ENCODE measurements at regions not wholly inside any gene's neighbourhood (a gene's known extent, or its start where the extent isn't known, plus 50 kb on each side); places are given as distances from the start of the nearest gene placed in this dataset.
A peak's percentile ranks its signal among the peaks of the same experiment; 100 is the strongest.

DNA sequence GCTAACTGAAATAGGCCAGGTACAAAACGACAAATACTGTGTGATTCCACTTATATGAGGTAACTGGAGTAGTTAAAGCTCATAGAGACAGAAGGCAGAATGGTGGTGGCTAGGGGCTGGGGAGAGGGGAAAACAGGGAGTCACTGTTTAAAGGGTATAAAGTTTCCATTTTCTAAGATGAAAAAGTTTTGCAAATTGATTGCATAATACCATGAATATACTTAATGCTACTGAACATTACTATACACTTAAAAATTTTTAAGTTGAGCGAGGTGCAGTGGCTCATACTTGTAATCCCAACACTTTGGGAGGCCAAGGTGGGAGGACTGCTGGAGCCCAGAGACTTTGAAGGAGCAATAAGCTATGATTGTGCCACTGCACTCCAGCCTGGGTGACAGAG lies 138.6 kb upstream of the ARID1B start:
- Histone ChIP-seq H3K4me1 (peaks cover 5 to 16% (median 12%) of the 10 kb centered on the region in 4 donors), H3K27ac (replicated peaks in 1 of 4) (no peak overlapping the region), H3K27me3 (no peaks in the 10 kb centered on the region), H3K9me3 (peaks cover 0 to 4% (median 1%) of the 10 kb centered on the region in 4 donors), H3K4me3 (no peak overlapping the region), H3K36me3 (no peaks in the 10 kb centered on the region)
- TF ChIP-seq POLR2A (IDR thresholded peaks at IDR 0.05; ENCODE audit: low read depth) (no peak), POLR2AphosphoS5 (IDR thresholded peaks at IDR 0.05) (no peak), EP300 (IDR thresholded peaks at IDR 0.05) (no peak)
- TF ChIP-seq, protein P1, sequence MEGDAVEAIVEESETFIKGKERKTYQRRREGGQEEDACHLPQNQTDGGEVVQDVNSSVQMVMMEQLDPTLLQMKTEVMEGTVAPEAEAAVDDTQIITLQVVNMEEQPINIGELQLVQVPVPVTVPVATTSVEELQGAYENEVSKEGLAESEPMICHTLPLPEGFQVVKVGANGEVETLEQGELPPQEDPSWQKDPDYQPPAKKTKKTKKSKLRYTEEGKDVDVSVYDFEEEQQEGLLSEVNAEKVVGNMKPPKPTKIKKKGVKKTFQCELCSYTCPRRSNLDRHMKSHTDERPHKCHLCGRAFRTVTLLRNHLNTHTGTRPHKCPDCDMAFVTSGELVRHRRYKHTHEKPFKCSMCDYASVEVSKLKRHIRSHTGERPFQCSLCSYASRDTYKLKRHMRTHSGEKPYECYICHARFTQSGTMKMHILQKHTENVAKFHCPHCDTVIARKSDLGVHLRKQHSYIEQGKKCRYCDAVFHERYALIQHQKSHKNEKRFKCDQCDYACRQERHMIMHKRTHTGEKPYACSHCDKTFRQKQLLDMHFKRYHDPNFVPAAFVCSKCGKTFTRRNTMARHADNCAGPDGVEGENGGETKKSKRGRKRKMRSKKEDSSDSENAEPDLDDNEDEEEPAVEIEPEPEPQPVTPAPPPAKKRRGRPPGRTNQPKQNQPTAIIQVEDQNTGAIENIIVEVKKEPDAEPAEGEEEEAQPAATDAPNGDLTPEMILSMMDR (IDR thresholded peaks at IDR 0.05), result no peak
- no peak for DNase-seq (ENCODE audit: extremely low spot score)
- intact Hi-C loops (cut with DNase I), result no loop called here
- WGBS, result 92% methylated on average over 2 of the region's 2 CpGs

DNA sequence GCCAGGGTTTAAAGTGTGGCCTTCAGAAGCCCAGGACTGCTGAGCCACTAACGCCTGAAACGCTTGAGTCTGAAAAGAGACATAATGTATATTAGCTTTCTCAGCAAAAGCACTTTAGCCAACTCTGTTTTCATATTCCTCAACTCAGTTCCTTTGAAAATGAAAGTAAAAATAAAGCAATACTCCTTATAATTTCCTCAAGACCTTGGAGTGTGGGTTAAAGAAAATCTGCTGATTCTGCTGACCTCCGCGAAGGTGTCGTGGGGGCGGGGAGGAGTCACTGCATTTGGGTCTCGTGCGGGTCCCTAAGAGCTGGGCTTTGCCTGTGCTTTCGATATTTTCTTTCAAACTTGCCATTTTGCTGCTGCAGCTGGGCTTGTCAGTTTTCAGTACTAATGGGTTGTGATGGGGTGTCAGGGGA lies 142.2 kb upstream of the ARID1B start:
- Histone ChIP-seq H3K9me3 (no peaks in the 10 kb centered on the region), H3K36me3 (no peaks in the 10 kb centered on the region), H3K4me3 (peak overlapping the region; percentile 4 to 45 (median 20)), H3K4me1 (peaks cover 5 to 17% (median 12%) of the 10 kb centered on the region in 4 donors), H3K27ac (replicated peaks in 1 of 4) (no peak overlapping the region), H3K27me3 (no peaks in the 10 kb centered on the region)
- DNase-seq (ENCODE audit: extremely low spot score), result no peak
- WGBS, result 63% methylated on average over 9 of the region's 9 CpGs
- TF ChIP-seq EP300 (IDR thresholded peaks at IDR 0.05), result no peak
- TF ChIP-seq POLR2AphosphoS5 (IDR thresholded peaks at IDR 0.05), result no peak
- TF ChIP-seq POLR2A (IDR thresholded peaks at IDR 0.05; ENCODE audit: low read depth), result no peak
- TF ChIP-seq, protein P1 (IDR thresholded peaks at IDR 0.05), result no peak
- intact Hi-C loops (cut with DNase I), result no loop called here

DNA sequence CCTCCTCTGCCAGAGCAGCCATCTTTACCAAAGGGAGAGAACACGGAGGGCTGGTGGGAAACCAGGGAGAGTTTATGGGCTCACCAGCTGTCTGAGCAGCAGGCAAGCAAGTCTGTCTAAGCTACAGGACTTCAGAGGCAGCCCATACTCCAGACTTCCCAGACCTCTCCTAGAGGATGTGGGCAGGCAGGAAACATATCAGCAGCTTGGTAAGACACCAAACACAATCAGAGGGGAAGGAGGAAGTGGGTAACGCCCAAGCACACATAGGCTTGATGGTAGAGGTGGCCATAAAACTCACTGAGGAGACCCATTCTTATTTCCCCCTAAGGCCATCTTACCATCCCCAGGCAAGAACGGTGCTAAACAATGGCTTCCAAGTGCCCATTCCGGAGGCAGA lies 143.1 kb upstream of the ARID1B start:
- no peak for TF ChIP-seq POLR2AphosphoS5 (IDR thresholded peaks at IDR 0.05)
- TF ChIP-seq EP300 (IDR thresholded peaks at IDR 0.05), result no peak
- TF ChIP-seq, protein P1 (IDR thresholded peaks at IDR 0.05), result no peak
- TF ChIP-seq POLR2A (IDR thresholded peaks at IDR 0.05; ENCODE audit: low read depth), result no peak
- no peak for DNase-seq (ENCODE audit: extremely low spot score)
- peaks cover 5 to 17% (median 12%) of the 10 kb centered on the region in 4 donors for H3K4me1 ChIP-seq
- no peaks in the 10 kb centered on the region for H3K9me3 ChIP-seq
- intact Hi-C loops (cut with DNase I), result no loop called here
- H3K27ac ChIP-seq (replicated peaks in 1 of 4), result no peak overlapping the region
- no peaks in the 10 kb centered on the region for H3K27me3 ChIP-seq
- 93% methylated on average over 4 of the region's 4 CpGs for WGBS
- no peaks in the 10 kb centered on the region for H3K36me3 ChIP-seq
- no peak overlapping the region for H3K4me3 ChIP-seq

DNA sequence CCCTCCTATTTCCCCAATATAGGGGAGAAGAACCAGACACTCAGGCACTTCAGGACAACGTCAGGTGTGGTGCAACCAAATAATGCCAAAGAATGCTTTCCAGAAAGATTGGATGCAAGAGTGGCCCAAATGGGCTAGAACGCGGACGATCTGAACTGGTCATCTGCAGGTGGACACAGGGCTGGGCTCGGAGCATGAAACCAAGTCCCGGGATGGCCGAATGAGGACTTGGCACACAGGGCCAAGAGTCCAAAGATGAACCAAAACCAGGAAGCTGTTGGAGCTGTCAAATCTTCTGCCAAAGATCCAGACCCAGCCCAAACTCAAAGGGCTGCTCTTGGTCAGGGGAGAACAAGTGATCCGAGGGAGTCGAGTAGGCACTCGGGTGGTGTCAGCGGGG lies 143.9 kb upstream of the ARID1B start:
- no peak overlapping the region for H3K4me3 ChIP-seq
- peaks cover 5 to 17% (median 12%) of the 10 kb centered on the region in 4 donors for H3K4me1 ChIP-seq
- no peaks in the 10 kb centered on the region for H3K27me3 ChIP-seq
- H3K27ac ChIP-seq (replicated peaks in 1 of 4), result no peak overlapping the region
- no peaks in the 10 kb centered on the region for H3K36me3 ChIP-seq
- intact Hi-C loops (cut with DNase I), result no loop called here
- TF ChIP-seq POLR2A (IDR thresholded peaks at IDR 0.05; ENCODE audit: low read depth) (no peak), POLR2AphosphoS5 (IDR thresholded peaks at IDR 0.05) (no peak), EP300 (IDR thresholded peaks at IDR 0.05) (no peak)
- TF ChIP-seq, protein P1 (IDR thresholded peaks at IDR 0.05), result no peak
- WGBS, result 88% methylated on average over 11 of the region's 11 CpGs
- peak; percentile 70 for DNase-seq (ENCODE audit: extremely low spot score)
- no peaks in the 10 kb centered on the region for H3K9me3 ChIP-seq

All from esophagus muscularis mucosa (tissue), 4 donors.